G401 (cell line): ENCODE measurements at regions not wholly inside any gene's neighbourhood (a gene's known extent, or its start where the extent isn't known, plus 50 kb on each side); places are given as distances from the start of the nearest gene placed in this dataset.

ENCODE experiments used
- DNase-seq: peaks from one replicate; pipeline ENCODE4 v3.0.0-alpha.2; 2015; ENCODE audit warnings: low spot score
- in situ Hi-C: cut with HindIII; loops from 2 replicates; pipeline ENCODE4 v1.10.0; 2016; ENCODE audit warnings: low sequenced_read_pairs, mixed read lengths

DNA sequence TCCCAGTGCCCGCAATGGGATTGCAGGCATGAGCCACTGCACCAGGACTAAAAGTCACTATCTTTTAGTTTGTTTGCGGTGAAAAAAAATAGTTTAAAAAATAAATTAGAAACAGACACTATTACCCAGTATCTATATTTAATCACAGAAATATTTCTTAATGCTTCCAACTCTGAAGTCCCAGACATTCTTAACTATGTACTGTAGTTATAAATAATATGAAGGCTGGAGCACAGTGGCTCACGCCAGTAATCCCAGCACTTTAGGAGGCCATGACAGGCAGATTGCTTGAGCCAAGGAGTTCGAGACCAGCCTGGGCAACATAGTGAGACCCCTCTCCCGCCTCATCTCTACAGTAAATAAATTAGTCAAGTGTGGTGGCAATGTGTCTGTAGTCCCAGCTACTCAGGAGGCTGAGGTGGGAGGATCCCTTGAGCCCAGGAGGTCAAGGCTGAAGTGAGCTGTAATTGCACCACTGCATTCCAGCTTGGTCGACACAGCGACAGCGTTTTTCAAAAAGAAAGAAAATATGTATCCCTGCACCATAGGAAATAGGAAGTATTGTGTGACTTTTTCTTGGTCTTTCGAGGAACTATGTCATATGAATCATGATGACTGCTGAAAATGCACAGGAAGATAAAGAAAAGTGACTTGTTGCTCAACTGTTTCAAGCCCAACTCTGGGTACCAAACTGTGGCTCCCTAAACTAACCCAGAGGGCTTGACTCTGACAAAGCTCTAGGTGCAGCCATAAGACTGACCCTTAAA, 74.9 kb upstream of the STEAP1B start:
- in situ Hi-C loops = no loop called here
- no peak for DNase-seq

DNA sequence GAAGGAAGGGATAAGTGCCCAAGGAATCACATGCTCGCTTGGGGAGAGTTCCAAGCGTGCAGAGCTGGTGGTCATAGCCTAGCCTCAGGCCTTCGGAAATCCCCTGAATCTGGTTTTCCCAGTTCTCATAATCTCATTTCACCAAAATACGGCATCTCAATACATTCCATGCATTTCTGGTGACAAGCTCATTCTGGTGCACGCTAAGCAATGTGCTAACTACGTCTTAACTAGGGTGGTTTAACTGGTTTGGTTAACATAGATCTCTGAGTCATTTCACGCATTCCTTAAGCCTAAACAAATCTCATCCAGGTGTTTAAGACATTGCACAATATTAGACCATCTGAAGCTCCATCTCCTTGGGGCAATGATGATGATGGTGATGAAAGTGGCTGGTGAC, 72.9 kb upstream of the STEAP1B start:
- in situ Hi-C loops = no loop called here
- no peak for DNase-seq

DNA sequence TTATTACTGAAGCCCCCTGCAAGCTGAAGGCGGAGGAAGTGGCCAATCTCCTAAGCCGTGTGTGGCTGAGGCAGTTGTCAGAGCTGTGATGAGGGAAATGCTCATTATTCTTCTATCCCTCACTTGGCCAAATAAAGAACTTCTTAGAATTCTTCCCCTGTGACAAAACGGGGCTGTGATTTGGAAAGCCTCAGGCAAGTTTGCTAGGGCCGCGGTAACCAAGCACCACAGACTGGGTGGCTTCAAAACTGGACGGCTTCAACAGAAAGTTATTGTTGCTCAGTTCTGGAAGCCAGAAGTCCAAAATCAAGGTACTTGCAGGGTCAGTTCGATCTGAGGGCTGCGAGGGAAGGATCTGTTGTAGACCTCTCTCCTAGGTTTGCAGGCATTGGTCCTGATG, 72.3 kb upstream of the STEAP1B start:
- in situ Hi-C loops = no loop called here
- DNase-seq = no peak

DNA sequence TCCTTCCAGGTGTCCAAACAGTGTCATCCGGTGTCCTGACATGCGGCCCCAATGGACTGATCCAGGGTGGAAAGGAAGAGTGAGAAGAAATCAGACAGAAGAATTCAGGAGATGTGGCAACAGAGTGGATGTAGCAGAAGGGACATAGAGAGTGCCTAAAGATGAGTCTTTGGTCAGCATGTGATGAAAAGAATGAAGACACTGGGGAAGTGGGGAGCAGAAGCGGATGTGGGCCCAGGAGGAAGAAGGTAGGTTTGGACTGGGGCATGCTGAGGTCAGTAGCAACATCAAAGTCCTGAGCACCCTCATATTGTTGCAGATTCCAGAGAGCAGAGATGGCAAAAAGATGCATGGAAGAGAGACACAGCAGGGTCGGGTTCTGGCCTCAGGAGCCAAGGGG, 71.8 kb upstream of the STEAP1B start:
- DNase-seq = no peak
- in situ Hi-C loops = no loop called here

DNA sequence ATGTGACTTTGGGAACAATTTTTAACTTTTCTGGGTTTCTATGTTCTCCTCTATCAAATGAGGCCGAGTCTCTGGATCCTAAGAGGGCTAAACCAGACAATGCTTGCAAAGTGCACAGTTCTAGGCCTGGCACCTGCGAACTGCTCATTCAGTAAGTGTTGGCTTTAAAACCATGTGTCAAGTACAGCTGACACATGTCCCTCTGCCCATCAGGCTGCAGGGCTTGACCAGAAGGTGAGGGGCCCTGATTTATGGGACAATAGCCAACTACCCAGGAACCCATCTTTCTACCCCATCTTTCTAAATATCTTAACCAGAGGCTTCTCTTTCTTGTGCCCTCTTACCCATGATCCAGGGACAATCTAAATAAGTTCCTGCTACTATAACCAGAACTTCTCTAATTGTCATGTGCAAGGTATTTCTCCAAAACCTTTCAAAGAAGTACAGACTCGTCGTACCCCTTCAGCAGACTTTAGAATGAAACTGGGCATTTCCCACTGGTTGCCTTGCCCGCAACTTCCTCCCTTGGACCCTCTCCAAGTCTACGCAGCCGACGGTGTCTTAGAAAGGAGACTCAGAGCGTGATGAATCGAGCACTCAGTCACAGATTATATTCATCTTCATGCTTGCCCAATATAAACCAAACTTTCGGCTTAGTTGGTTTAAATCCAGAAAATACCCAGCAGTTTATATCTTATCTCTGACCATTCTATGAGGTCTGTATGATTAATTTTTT, 69.8 kb upstream of the STEAP1B start:
- DNase-seq = no peak
- in situ Hi-C loops = no loop called here

DNA sequence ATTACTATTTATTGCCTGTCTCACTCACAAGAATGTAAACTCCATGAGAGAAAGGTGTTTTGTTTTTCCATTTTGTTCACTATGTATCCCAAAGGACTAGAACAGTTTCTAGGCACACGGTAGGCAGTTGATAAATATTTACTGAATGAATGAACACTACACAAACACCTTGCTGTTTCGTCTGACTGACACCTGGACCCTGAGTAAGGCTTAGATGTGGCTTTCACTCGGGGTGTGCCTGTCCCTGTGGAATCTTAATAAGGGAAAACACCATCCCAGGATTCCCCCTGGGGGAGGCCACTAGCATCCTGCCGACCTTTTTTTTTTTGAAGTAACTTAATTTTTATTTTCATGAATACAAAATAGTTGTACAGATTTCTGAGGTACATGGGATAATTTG, 66.6 kb upstream of the STEAP1B start:
- in situ Hi-C loops = no loop called here
- no peak for DNase-seq

DNA sequence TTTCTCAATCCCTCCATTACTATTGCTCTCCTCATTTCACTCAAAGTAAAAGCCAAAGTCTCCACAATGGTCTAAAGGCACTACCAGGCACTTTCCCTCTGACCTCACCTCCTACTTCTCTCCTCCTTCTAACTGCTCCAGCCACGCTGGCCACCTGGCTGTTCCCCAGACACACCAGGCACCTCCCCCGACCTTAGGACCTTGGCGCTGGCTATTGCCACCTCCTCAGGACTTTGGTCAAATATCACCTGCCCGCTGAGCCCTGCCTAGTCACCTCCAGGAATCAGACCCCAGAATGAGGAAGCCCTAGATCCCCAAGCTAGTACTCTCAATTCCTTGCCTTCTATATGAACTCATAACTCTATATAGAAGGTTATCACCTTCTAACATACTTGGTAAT, 66.2 kb upstream of the STEAP1B start:
- no peak for DNase-seq
- in situ Hi-C loops = no loop called here

DNA sequence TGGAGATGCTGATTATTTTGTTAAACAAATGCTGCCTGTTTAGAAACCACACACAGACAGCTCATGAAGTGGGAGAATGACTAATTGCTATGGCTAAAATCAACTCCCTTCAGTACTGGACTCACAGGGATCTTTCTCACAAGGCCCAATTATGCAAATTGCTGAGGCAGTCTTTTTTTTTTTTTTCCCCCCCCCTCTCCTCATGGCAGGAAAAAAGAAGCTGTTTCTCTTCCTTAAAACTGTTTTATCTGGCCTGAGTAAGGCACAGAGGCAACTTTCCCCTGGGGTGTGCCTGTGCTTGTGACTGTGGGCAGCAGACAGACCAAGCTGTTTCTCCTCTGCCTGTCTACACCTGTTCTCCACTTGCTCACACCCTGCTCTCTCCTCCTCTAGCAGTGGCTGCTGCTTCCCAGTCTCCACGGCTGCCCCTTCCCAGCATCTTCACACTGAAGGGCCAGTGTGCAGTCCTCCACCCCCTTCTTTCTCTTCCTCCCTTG, 65.4 kb upstream of the STEAP1B start:
- DNase-seq = no peak
- in situ Hi-C loops = no loop called here

DNA sequence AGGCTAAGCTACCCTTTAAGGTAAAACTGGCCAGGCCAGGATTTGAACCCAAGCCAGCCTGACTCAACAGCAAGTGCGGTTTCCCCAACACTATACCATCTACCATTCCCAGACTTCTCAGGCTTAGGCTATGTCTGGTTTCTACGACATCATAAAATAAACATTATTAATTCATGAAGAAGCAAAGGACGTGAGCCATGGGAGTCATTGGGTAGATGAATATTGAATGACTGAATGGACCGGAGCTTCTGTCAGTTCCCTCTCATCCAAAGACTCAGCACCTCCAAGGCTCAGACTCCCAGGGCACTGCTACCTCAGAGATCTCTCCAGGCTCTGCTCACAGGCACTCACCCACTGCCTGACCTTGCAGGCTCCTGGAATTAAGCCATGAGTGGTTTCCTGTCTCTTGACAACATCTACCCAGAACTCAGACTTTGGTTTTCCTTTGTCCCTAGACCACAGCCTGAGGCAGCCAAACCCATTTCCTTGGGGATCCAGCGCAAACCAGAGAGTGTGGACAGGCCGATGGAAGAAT, 64.6 kb upstream of the STEAP1B start:
- no peak for DNase-seq
- in situ Hi-C loops = no loop called here

DNA sequence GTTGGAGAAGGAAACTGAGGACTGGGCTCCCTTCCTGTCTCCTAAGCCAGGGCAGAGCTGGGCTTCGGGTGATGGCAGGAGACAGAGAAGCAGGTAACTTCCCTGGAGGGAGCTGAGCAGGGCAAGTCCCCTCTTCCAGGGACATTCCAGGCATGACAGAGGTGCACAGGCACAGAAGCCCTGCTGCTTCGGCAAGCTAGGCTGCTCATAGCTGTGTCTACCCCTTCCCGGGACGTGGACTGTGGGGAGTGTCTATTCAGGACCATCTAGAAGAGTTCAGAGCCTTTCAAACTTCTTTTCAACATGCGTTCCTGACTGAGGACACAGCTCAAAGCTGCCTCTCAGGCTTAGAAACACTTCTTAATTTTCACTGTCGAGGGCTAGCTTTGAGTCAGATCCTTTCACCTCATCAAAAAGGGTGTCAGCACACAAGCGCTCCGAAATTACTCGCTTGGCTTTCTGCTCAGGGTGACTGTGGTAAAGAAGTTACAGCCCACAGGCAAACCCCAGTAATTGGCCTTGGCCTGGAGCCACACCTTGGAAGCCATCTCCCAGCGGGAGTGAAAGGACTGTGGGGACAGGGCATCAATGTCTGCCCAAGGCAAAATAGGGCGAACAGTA, 63.7 kb upstream of the STEAP1B start:
- no peak for DNase-seq
- in situ Hi-C loops = no loop called here

DNA sequence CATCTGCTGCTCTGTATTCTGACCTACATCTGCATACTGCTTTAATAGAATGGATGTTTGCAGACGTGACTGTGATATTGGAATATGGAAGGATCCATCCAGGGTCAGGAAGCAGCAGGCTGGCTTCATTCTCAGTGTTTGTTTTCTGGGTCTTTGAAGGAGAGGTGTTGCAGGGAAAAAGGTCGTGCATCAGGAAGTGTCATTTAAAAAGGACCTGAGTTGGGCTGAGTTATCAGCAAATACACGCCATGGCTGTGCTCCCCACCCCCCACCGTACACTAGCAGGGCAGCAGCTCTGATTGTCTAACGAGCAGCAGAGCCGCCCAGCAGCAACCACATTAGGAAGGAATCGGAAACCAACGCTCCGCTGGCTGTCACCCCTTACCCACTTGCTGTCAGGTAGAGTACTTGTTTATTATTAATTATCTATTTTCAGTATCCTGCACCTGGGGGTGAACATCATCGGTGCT, 63.1 kb upstream of the STEAP1B start:
- in situ Hi-C loops = no loop called here
- DNase-seq = no peak

DNA sequence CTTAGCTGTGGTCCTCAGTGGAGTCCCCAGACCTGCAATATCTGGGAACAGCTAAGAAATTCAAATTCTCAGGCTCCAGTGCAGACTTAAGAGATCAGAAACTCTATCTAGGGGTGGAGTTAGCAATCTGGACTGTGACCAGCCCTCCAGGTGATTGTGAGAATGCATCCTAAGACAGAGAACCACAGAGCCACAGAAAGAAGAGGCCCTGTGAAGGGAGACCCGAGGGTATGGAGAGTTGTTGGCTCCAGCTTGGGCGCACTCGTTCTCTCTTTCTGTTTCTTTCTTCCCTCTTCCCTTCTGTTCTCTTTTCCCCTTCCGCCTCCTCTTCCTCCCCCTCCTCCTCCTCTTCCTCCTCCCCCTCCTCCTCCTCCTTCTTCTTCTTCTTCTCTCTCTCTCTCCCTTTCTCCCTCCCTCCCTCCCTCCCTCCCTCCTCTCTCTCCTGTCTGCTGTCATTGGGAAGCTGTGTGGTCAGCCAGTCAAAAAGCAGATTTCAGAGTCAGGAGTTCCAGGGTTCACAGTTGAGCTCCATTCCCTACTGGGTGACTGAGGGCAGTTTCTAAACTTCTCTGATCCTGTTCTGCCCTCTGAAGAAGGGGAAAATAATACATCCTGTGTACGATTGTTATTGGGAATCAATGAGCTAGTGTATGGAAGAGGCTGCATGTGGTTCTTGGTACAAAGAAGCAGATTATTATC, 62.1 kb upstream of the STEAP1B start:
- no peak for DNase-seq
- in situ Hi-C loops = no loop called here

DNA sequence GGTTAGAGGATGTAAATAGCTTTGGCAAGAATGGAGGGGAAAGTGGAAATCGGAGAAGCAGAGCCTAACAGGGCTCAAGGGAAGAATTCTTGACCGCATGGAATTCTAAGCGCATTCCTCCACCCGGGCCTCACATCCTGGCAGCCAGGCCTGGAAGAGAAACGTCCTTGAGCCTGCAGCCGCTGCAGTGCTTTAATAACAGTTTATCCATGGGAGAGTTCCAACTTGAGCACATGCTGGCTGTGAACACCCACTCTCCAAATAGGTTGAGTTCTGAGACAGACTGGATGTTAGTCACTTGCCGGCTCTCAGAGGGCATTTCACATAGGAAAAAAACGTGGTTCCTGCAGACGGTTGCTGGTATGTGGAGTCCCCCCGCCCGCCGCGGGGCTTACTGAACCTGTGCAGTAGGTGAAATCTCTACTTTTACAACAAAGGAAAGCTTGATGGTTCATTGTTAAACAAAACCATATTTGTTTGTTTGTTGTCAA, 61.4 kb upstream of the STEAP1B start:
- in situ Hi-C loops = no loop called here
- DNase-seq = no peak

DNA sequence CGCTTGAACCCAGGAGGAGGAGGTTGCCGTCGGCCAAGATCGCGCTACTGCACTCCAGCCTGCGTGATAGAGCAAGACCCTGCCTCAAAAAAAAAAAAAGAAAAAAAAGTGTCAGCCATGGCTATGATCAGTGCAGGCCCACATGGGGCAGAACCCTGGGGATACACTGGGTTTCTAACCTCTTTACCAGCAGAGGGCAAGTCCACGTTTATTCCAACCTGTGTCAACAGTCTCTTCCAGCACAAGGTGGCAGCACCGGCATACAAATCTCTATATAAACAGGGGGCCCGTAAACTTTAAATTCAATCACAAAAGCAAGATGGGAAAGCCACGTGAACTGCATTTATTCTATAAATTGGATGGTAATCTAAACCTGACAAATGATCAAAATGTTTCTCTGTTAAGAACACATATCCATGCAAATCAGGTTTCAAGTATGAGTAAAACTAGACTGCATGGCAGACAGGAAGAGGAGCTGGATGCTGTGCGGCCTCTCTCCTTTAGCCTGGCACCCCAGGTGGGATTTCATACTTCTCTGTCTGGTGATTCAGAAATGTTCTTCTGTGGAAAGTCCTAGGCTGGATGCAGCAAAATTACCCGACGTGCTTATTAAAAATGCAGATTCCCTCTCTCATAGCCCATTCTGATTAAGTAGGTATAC, 60.0 kb upstream of the STEAP1B start:
- peak; percentile 41 for DNase-seq
- in situ Hi-C loops = no loop called here

DNA sequence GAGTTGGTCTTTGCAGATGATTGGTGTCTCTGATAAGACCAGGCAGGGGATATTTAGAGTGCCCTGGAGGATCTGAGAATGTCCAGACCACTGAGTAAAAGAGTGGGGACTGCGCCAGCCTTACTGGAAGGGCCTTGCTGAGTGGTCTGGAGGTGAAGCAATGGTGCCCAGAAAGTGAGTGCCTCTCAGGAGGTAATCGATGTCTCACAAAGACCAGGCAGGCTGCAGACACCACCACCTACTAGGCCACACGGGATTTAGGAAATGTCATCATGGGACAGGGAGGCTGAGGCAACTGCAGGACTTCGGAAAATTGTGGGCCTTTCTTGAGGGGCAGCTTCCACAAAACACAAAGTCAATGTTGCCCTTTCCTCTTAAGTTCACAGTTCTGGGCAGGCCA, 57.2 kb upstream of the STEAP1B start:
- no peak for DNase-seq
- in situ Hi-C loops = no loop called here

DNA sequence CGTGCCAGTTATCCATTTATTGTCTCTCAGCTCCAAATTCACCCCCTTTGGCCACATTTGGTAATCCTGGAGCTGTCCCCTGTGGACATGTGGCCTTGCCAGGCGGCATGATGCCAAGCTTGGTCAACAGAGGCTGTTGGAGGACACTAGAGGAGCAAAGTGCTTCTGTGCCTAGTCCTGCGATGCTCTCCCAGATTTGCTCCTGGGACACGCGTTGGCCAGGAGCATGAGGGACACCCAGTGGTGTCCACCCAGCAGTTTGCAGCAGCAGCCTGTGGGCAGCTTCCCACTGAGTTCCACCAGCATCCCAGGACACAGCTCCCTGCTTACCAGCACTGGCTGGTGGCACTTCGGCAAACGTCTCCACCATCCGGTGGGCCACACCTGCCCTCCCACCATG, 55.5 kb upstream of the STEAP1B start:
- in situ Hi-C loops = no loop called here

DNA sequence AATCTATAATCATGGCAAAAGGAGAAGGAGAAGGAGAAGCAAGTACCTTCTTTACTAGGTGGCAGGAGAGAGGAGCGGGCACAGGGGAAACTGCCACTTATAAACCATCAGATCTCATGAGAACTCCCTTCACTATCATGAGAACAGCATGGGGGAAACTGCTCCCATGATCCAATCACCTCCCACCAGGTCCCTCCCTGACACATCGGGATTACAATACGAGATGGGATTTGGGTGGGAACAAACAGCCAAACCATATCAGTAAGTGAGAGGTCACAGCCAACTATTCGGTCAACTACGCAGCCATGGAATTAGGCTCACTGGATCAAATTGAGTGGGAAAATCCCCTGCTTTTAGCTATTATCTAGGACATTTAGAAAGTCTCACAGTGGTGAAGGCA, 54.2 kb upstream of the STEAP1B start:
- in situ Hi-C loops = no loop called here
- DNase-seq = no peak

More for the DNA sequence above, 55.5 kb upstream of the STEAP1B start:
- no peak for DNase-seq

DNA sequence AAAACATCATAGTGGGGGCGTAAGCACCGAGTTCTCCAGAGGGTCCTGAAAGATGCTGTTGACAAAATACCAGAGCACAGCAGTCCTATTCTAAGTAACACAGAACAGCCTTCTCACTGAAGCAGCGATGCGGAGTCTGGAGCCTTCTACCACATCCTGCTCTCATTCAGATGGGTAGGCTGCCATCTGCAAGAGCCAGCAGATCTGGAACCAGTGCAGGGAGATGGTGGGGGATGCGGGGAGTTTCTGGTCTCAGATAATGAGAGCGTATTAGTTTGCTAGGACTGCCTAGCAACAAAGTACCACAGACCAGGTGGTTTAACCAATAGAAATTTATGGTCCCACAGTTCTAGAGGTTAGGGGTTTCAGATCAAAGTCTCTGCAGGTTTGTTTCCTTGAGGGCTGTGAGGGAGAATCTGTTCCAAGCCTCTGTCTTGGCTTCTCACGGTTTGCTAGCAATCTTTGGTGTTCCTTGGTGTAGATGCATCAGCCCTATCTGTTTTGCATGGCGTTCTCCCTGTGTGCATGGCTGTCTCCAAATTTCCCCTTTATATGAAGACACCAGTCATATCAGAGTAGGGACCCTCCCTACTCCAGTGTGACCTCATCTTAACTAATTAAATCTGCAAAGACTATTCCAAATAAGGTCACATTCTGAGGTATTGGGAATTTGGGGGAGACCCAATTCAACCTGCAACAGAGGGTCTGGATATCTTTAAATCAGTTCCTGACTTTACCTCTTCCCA, 52.0 kb upstream of the STEAP1B start:
- no peak for DNase-seq
- in situ Hi-C loops = no loop called here
